Hepatocyte (in vitro differentiated cells): ENCODE measurements at regions not wholly inside any gene's neighbourhood (a gene's known extent, or its start where the extent isn't known, plus 50 kb on each side); places are given as distances from the start of the nearest gene placed in this dataset.

Source experiments
- EZH2 ChIP-seq: fragments of 200-600 bp; sonication (generic); IDR thresholded peaks from 2 replicates; pipeline ENCODE4 v1.6.1; 2016; ENCODE audit warnings: antibody characterized with exemption, mild to moderate bottlenecking, borderline replicate concordance
- TF ChIP-seq, protein P1 (sequence below): fragments of 200-600 bp; sonication (generic); IDR thresholded peaks from 2 replicates; pipeline ENCODE4 v1.5.1; 2016; ENCODE audit warnings: antibody characterized with exemption, mild to moderate bottlenecking; ENCODE audit not compliant: poor library complexity

GRCh38 chr1:68588304-68588703 is 91.4 kb upstream of the DEPDC1 start:
- TF ChIP-seq, protein P1, sequence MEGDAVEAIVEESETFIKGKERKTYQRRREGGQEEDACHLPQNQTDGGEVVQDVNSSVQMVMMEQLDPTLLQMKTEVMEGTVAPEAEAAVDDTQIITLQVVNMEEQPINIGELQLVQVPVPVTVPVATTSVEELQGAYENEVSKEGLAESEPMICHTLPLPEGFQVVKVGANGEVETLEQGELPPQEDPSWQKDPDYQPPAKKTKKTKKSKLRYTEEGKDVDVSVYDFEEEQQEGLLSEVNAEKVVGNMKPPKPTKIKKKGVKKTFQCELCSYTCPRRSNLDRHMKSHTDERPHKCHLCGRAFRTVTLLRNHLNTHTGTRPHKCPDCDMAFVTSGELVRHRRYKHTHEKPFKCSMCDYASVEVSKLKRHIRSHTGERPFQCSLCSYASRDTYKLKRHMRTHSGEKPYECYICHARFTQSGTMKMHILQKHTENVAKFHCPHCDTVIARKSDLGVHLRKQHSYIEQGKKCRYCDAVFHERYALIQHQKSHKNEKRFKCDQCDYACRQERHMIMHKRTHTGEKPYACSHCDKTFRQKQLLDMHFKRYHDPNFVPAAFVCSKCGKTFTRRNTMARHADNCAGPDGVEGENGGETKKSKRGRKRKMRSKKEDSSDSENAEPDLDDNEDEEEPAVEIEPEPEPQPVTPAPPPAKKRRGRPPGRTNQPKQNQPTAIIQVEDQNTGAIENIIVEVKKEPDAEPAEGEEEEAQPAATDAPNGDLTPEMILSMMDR: no peak
- TF ChIP-seq EZH2: no peak
